H1 (cell line): ENCODE measurements at regions not wholly inside any gene's neighbourhood (a gene's known extent, or its start where the extent isn't known, plus 50 kb on each side); places are given as distances from the start of the nearest gene placed in this dataset.

Source experiments
- CTCF ChIA-PET: fragments of 300-600 bp; sonication (Branson Sonifier 250); formaldehyde crosslinking; loops from one replicate; lab custom pipeline; 2021; ENCODE audit not compliant: partially characterized antibody; lab: Charles Lee
- POLR2A ChIA-PET: fragments of 300-600 bp; sonication (Branson Sonifier 250); formaldehyde crosslinking; loops from one replicate; lab custom pipeline; 2021; ENCODE audit warnings: inconsistent platforms; ENCODE audit not compliant: partially characterized antibody; lab: Charles Lee
- DNase-seq, 2 experiments: peaks; one replicate each; pipeline versions ENCODE4 v3.0.0 to v3.0.0-alpha.2; 2010 to 2022; ENCODE audit warnings: low spot score in 2 of 2, low read depth in 1 of 2, mixed read lengths in 1 of 2
- FAIRE-seq: peaks from 2 replicates; lab custom pipeline; 2011; peaks lifted over from hg19 to GRCh38; lab: Jason Lieb, UNC
- H2AFZ ChIP-seq: 2 replicates; pipeline ENCODE4 v1.8.1; 2012; ENCODE audit warnings: low read length, inconsistent platforms
- H2AK5ac ChIP-seq: 2 replicates; pipeline ENCODE4 v1.6.1; 2013; ENCODE audit warnings: low read depth, low read length
- H2BK120ac ChIP-seq: replicated peaks from 2 replicates; pipeline ENCODE3; 2013; ENCODE audit warnings: low read depth, low read length, inconsistent platforms
- H2BK12ac ChIP-seq: 2 replicates; pipeline ENCODE4 v1.6.1; 2013; ENCODE audit warnings: low read depth, low read length
- H2BK15ac ChIP-seq: 2 replicates; pipeline ENCODE4 v1.6.1; 2013; ENCODE audit warnings: low read length
- H2BK20ac ChIP-seq: 2 replicates; pipeline ENCODE4 v1.6.1; 2013; ENCODE audit warnings: low read length
- H2BK5ac ChIP-seq: 2 replicates; pipeline ENCODE4 v1.6.1; 2013; ENCODE audit warnings: low read depth, low read length
- H3K14ac ChIP-seq: 2 replicates; pipeline ENCODE4 v1.6.1; 2013; ENCODE audit warnings: inconsistent platforms; ENCODE audit not compliant: insufficient read length
- H3K18ac ChIP-seq: 2 replicates; pipeline ENCODE4 v1.6.1; 2013; ENCODE audit warnings: low read length; ENCODE audit errors: extremely low read depth
- H3K23ac ChIP-seq: 2 replicates; pipeline ENCODE4 v1.6.1; 2013; ENCODE audit warnings: inconsistent platforms; ENCODE audit not compliant: insufficient read length
- H3K23me2 ChIP-seq: 2 replicates; pipeline ENCODE4 v1.6.1; 2013; ENCODE audit warnings: low read depth, low read length
- H3K27ac ChIP-seq: 2 replicates; pipeline ENCODE4 v1.6.1; 2011; ENCODE audit warnings: low read depth, low read length, inconsistent platforms
- H3K27me3 ChIP-seq, 4 experiments: replicated peaks in 1 of 4; 1 replicate in 1 of 4; 2 replicates in 3 of 4; pipeline versions ENCODE4 v1.6.1 to v1.8.1; 2011 to 2013; ENCODE audit warnings: low read length in 3 of 4, mild to moderate bottlenecking in 3 of 4, inconsistent platforms in 2 of 4, mixed read lengths in 2 of 4, moderate library complexity in 1 of 4; ENCODE audit not compliant: control insufficient read depth in 3 of 4, insufficient read depth in 3 of 4; ENCODE audit errors: extremely low read depth in 1 of 4
- H3K36me3 ChIP-seq, 4 experiments: 2 replicates each; pipeline versions ENCODE4 v1.6.1 to v1.8.1; 2011 to 2013; ENCODE audit warnings: mild to moderate bottlenecking in 4 of 4, low read length in 3 of 4, moderate library complexity in 2 of 4, control low read depth in 1 of 4, inconsistent platforms in 1 of 4; ENCODE audit not compliant: insufficient read depth in 4 of 4, control insufficient read depth in 2 of 4
- H3K4ac ChIP-seq: replicated peaks from 2 replicates; pipeline ENCODE3; 2013; ENCODE audit warnings: low read length, low read depth, mixed read lengths, inconsistent platforms; ENCODE audit not compliant: insufficient read length
- H3K4me1 ChIP-seq, 4 experiments: replicated peaks in 1 of 4; 1 replicate in 1 of 4; 2 replicates in 3 of 4; pipeline versions ENCODE4 v1.6.1 to v1.8.1; 2011 to 2013; ENCODE audit warnings: low read length in 3 of 4, inconsistent platforms in 2 of 4, mixed read lengths in 1 of 4; ENCODE audit not compliant: insufficient read depth in 4 of 4, control insufficient read depth in 3 of 4
- H3K4me2 ChIP-seq, 2 experiments: 2 replicates each; pipeline versions ENCODE4 v1.6.1 to v1.8.1; 2011 to 2013; ENCODE audit warnings: low read depth in 2 of 2, low read length in 2 of 2, control low read depth in 1 of 2, inconsistent platforms in 1 of 2, mild to moderate bottlenecking in 1 of 2; ENCODE audit not compliant: insufficient read depth in 1 of 2
- H3K4me3 ChIP-seq, 4 experiments: fragments of 200-600, 300-600 bp in 1 of 4; sonication (generic), shearing (Covaris generic), sonication (Bioruptor Twin) in 1 of 4; 2 replicates each; pipeline versions ENCODE4 v1.5.1 to v1.8.1; 2011 to 2016; ENCODE audit warnings: low read length in 4 of 4, low read depth in 3 of 4, control low read depth in 2 of 4, inconsistent platforms in 2 of 4, mild to moderate bottlenecking in 2 of 4, mixed read lengths in 1 of 4, moderate library complexity in 1 of 4; ENCODE audit not compliant: insufficient read depth in 2 of 4; ENCODE audit errors: extremely low read depth in 1 of 4
- H3K56ac ChIP-seq: replicated peaks from 2 replicates; pipeline ENCODE3; 2013; ENCODE audit warnings: low read depth, mild to moderate bottlenecking, mixed read lengths, low read length, inconsistent platforms; ENCODE audit not compliant: insufficient read length
- H3K79me1 ChIP-seq: 2 replicates; pipeline ENCODE4 v1.6.1; 2013; ENCODE audit warnings: low read depth, low read length, control low read depth
- H3K79me2 ChIP-seq, 2 experiments: 2 replicates each; pipeline versions ENCODE4 v1.6.1 to v1.8.1; 2012 to 2013; ENCODE audit warnings: low read length in 2 of 2, mild to moderate bottlenecking in 2 of 2, inconsistent platforms in 1 of 2; ENCODE audit not compliant: insufficient read depth in 2 of 2, control insufficient read depth in 1 of 2
- H3K9ac ChIP-seq, 4 experiments: replicated peaks in 1 of 4; 1 replicate in 1 of 4; 2 replicates in 3 of 4; pipeline versions ENCODE4 v1.6.1 to v1.8.1; 2011 to 2013; ENCODE audit warnings: low read depth in 3 of 4, low read length in 3 of 4, control low read depth in 2 of 4, mild to moderate bottlenecking in 2 of 4, moderate library complexity in 2 of 4, inconsistent platforms in 1 of 4; ENCODE audit errors: extremely low read depth in 1 of 4
- H3K9me3 ChIP-seq, 2 experiments: 2 replicates each; pipeline versions ENCODE4 v1.6.1 to v1.8.1; 2012 to 2013; ENCODE audit warnings: mild to moderate bottlenecking in 2 of 2, moderate library complexity in 2 of 2, control low read depth in 1 of 2, inconsistent platforms in 1 of 2, low read depth in 1 of 2, low read length in 1 of 2, mixed read lengths in 1 of 2; ENCODE audit not compliant: insufficient read depth in 2 of 2
- H4K20me1 ChIP-seq, 2 experiments: replicated peaks in 1 of 2; 2 replicates each; pipeline versions ENCODE3 to v1.8.1; 2011 to 2013; ENCODE audit warnings: inconsistent platforms in 2 of 2, low read length in 2 of 2, mild to moderate bottlenecking in 1 of 2; ENCODE audit not compliant: insufficient read depth in 2 of 2, control insufficient read depth in 1 of 2
- H4K5ac ChIP-seq: 2 replicates; pipeline ENCODE4 v1.6.1; 2013; ENCODE audit warnings: low read length, low read depth, mixed read lengths, inconsistent platforms; ENCODE audit not compliant: insufficient read length
- H4K8ac ChIP-seq: 2 replicates; pipeline ENCODE4 v1.8.0; 2013; ENCODE audit warnings: mild to moderate bottlenecking, moderate library complexity, low read length, inconsistent platforms; ENCODE audit not compliant: insufficient read depth; ENCODE audit errors: extremely low read depth
- H4K91ac ChIP-seq: replicated peaks from 2 replicates; pipeline ENCODE3; 2013; ENCODE audit warnings: low read length, mixed read lengths, inconsistent platforms; ENCODE audit not compliant: insufficient read length
- FOSL1 ChIP-seq: IDR thresholded peaks from 2 replicates; pipeline ENCODE4 v1.6.1; 2011; ENCODE audit warnings: mild to moderate bottlenecking, low read depth, low read length, moderate library complexity; ENCODE audit not compliant: insufficient read depth
- JUND ChIP-seq: IDR thresholded peaks from 2 replicates; pipeline ENCODE4 v1.6.1; 2011; ENCODE audit warnings: mild to moderate bottlenecking, improper control_type of control experiment, low read length
- KDM5A ChIP-seq: fragments of 200-600 bp; IDR thresholded peaks from 2 replicates; pipeline ENCODE4 v1.7.1; 2012; ENCODE audit warnings: mild to moderate bottlenecking, low read length, inconsistent platforms, mixed read lengths
- RAD21 ChIP-seq, 2 experiments: IDR thresholded peaks in 1 of 2; conservative IDR thresholded peaks in 1 of 2; 2 replicates each; pipeline ENCODE4 v1.6.1; 2011; ENCODE audit warnings: low read depth in 2 of 2, low read length in 2 of 2, improper control_type of control experiment in 1 of 2, inconsistent platforms in 1 of 2, mild to moderate bottlenecking in 1 of 2, moderate library complexity in 1 of 2
- TAF7 ChIP-seq: optimal IDR thresholded peaks from 2 replicates; pipeline ENCODE3; 2011; ENCODE audit warnings: low read depth, mild to moderate bottlenecking, inconsistent platforms, low read length, moderate library complexity, borderline replicate concordance
- TCF12 ChIP-seq: IDR thresholded peaks from 2 replicates; pipeline ENCODE4 v1.6.1; 2011; ENCODE audit warnings: low read depth, mild to moderate bottlenecking, low read length
- YY1 ChIP-seq: IDR thresholded peaks from 2 replicates; pipeline ENCODE4 v1.6.1; 2011; ENCODE audit warnings: low read depth, mild to moderate bottlenecking, low read length
- WGBS, 2 experiments: shearing (Covaris generic) in 1 of 2; methylation state at CpG; one replicate each; pipeline versions ENCODE4 v1.1.6 to v1.1.7; 2013 to 2015; ENCODE audit warnings: low lambda C conversion rate in 2 of 2, mixed read lengths in 2 of 2, inconsistent platforms in 1 of 2, low coverage in 1 of 2, missing lambda C conversion rate in 1 of 2; ENCODE audit not compliant: insufficient replicate concordance in 2 of 2, insufficient coverage in 1 of 2, insufficient read length in 1 of 2; ENCODE audit errors: extremely low coverage in 1 of 2, missing lambda C conversion rate in 1 of 2; 5-methylcytosine and 5-hydroxymethylcytosine counted together
- TF ChIP-seq, protein P1 (sequence below), 3 experiments: IDR thresholded peaks; 1 replicate in 2 of 3; 2 replicates in 1 of 3; pipeline versions ENCODE4 v1.5.1 to v1.6.1; 2011; ENCODE audit warnings: low read length in 3 of 3, mild to moderate bottlenecking in 3 of 3, inconsistent platforms in 2 of 3, low read depth in 1 of 3, moderate library complexity in 1 of 3; ENCODE audit not compliant: insufficient read depth in 1 of 3; ENCODE audit errors: control extremely low read depth in 1 of 3

DNA sequence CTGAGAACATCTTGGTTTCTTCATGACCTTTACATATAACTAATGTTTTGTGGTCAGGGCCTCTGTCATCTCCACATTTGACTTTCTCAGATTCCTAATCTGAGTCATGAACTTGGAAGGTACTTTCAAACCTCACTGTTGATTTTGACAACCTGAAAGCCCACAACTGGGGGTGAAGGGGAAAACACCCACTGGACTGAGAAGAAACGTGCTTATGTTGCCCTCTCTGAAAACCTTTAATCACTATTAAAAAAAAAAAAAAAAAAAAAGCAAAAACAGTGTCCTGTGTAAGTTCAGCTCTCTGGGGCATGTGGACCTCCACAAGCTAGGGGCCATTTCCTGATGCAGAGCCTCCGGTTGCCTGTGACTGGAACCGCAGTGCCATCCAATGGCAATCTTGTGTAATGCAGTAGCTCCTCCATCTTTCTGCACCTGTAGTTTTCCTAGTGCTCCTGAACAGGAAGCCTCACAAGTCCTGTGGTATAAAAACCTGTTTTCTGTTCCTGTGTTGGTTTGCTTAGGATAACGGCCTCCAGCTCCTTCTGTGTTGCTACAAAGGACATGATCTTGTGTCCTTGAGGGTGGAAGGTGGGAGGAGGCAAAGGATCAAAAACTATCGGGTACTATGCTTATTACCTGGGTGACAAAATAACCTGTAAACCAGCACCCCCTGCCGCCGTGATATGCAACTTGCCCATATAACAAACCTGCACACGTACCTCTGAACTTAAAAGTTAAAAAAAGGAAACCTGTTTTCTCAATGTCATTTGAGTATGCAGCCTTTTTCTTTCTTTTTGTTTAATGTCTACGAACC, 124.5 kb downstream of the ZNF648 start:
- 37% methylated on average over 9 of the region's 9 CpGs; no CpG with 5 or more reads in 1 of the 2 experiments for WGBS, 2 experiments
- POLR2A ChIA-PET: interaction anchor here (0.5 to 1.1 kb wide), 3 partner anchors 295 to 455 kb away, joined by 3 read pairs; no protein-coding TSS in a partner anchor

More for the DNA sequence above, 124.5 kb downstream of the ZNF648 start:
- no peak overlapping the region for H3K18ac ChIP-seq
- H2BK20ac ChIP-seq: no peak overlapping the region
- H4K5ac ChIP-seq: peak overlapping the region; percentile 27
- no peak overlapping the region for H3K9ac ChIP-seq
- H3K79me1 ChIP-seq: no peaks in the 10 kb centered on the region
- H3K4ac ChIP-seq: no peak overlapping the region
- H3K4me2 ChIP-seq: peak overlapping the region in 1 of 2 experiments; percentile 49; a peak in 2 of 4 replicates
- FAIRE-seq (peak; percentile 90), DNase-seq (peak; percentile 77 to 84)
- H2BK12ac ChIP-seq: no peak overlapping the region
- H3K14ac ChIP-seq: no peak overlapping the region
- no peak for TF ChIP-seq FOSL1
- TF ChIP-seq, protein P1, sequence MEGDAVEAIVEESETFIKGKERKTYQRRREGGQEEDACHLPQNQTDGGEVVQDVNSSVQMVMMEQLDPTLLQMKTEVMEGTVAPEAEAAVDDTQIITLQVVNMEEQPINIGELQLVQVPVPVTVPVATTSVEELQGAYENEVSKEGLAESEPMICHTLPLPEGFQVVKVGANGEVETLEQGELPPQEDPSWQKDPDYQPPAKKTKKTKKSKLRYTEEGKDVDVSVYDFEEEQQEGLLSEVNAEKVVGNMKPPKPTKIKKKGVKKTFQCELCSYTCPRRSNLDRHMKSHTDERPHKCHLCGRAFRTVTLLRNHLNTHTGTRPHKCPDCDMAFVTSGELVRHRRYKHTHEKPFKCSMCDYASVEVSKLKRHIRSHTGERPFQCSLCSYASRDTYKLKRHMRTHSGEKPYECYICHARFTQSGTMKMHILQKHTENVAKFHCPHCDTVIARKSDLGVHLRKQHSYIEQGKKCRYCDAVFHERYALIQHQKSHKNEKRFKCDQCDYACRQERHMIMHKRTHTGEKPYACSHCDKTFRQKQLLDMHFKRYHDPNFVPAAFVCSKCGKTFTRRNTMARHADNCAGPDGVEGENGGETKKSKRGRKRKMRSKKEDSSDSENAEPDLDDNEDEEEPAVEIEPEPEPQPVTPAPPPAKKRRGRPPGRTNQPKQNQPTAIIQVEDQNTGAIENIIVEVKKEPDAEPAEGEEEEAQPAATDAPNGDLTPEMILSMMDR (IDR thresholded peaks at IDR 0.05; ENCODE audit: control extremely low read depth in 1 of 3, insufficient read depth in 1 of 3, low read depth in 1 of 3, low read length in 3 of 3): peak; percentile 77 to 92 (median 90)
- TF ChIP-seq TAF7: peak; percentile 16
- TF ChIP-seq KDM5A: no peak
- TF ChIP-seq YY1: peak; percentile 89
- 0 out of 2 replicates have a peak, but pooled peaks have one; percentile 42 for TF ChIP-seq TCF12
- peak; percentile 96 to 98 for TF ChIP-seq RAD21 (IDR thresholded peaks at IDR 0.05 in 1 of 2, conservative IDR thresholded peaks at IDR 0.05 in 1 of 2; ENCODE audit: low read depth in 2 of 2, low read length in 2 of 2)
- TF ChIP-seq JUND: 0 out of 2 replicates have a peak, but pooled peaks have one; percentile 14
- H3K9me3 ChIP-seq: no peaks in the 10 kb centered on the region
- no peaks in the 10 kb centered on the region for H3K4me1 ChIP-seq
- no peak overlapping the region for H4K8ac ChIP-seq
- no peaks in the 10 kb centered on the region for H4K20me1 ChIP-seq
- no peak overlapping the region for H3K23ac ChIP-seq
- no peak overlapping the region for H2BK120ac ChIP-seq
- H2AFZ ChIP-seq: peak overlapping the region; percentile 95
- H3K4me3 ChIP-seq: peak overlapping the region in 1 of 4 experiments; percentile 24; a peak in 1 of 8 replicates
- H2AK5ac ChIP-seq: no peak overlapping the region
- H3K36me3 ChIP-seq: no peaks in the 10 kb centered on the region
- H3K23me2 ChIP-seq: no peaks in the 10 kb centered on the region
- H3K79me2 ChIP-seq: no peaks in the 10 kb centered on the region
- CTCF ChIA-PET: interaction anchor here (0.6 to 4.9 kb wide), 78 partner anchors 9 to 781 kb away, joined by 3 to 105 read pairs (median 4); partner anchors contain the start of gene CACNA1E
- H2BK5ac ChIP-seq: no peak overlapping the region
- H3K27ac ChIP-seq: no peak overlapping the region
- no peak overlapping the region for H2BK15ac ChIP-seq
- H3K27me3 ChIP-seq: no peaks in the 10 kb centered on the region
- no peak overlapping the region for H4K91ac ChIP-seq
- no peak overlapping the region for H3K56ac ChIP-seq
